ENCODE measurements at regions not wholly inside any gene's neighbourhood (a gene's known extent, or its start where the extent isn't known, plus 50 kb on each side); places are given as distances from the start of the nearest gene placed in this dataset.

DNA sequence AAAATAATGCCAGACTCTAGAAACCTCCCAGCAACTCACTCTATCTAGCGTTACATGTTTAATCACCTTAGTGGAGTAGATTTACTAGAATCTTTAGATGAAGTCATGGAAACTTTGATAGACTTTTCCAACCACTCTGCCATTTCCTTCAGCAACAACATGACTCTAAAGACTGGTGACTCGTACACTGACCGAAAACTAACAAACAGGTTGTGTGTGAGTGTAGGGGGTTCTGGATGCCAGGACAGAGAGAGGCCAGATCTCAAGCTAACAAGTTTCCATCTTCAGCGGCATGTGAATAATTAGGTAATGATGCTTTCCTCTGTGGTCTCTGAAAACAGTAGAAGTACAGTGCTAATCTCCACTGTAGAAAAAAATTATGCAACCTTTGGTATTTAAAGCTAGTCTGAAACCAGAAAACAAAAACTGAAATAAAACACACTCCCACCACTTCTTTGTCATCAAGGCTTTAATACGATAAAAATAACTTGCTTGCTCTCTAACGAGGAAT lies 286.4 kb downstream of the PRDM5 start:
- 41 to 55% (median 43%) methylated on average over 6 of the region's 6 CpGs for WGBS, 3 donors
- no peak for DNase-seq
- H3K27me3 ChIP-seq = no peaks in the 10 kb centered on the region
- H3K27ac ChIP-seq = no peak overlapping the region
- H3K36me3 ChIP-seq = no peaks in the 10 kb centered on the region
- intact Hi-C loops (cut with DNase I) = no loop called here
- no peaks in the 10 kb centered on the region for H3K9me3 ChIP-seq
- H3K4me3 ChIP-seq = no peak overlapping the region
- no peak for TF ChIP-seq EP300 (IDR thresholded peaks at IDR 0.05)
- TF ChIP-seq POLR2A (IDR thresholded peaks at IDR 0.05) = no peak
- no peaks in the 10 kb centered on the region for H3K4me1 ChIP-seq (ENCODE audit: insufficient read depth)

DNA sequence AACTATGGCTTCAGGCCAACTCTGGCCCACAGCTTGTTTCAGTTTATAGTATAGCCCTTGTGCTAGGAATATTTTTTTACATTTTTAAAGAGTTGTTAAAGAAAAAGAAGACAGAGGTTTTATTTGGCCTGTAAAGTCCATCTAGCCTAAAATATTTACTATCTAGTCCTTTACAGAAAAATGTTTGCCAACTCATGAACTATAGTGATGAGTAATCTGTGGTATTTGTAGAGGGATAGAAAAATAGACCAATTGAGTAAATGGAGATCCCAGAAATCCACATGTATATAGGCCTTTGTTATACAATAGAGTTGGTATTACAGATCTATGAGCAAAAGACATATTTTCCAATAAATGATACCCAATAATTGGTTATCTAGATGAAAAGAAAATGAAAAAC lies 288.7 kb downstream of the PRDM5 start:
- DNase-seq = no peak
- Histone ChIP-seq H3K4me1 (ENCODE audit: insufficient read depth) (no peaks in the 10 kb centered on the region), H3K4me3 (no peak overlapping the region), H3K27ac (no peak overlapping the region), H3K36me3 (no peaks in the 10 kb centered on the region), H3K27me3 (no peaks in the 10 kb centered on the region), H3K9me3 (no peaks in the 10 kb centered on the region)
- no peak for TF ChIP-seq POLR2A (IDR thresholded peaks at IDR 0.05)
- no peak for TF ChIP-seq EP300 (IDR thresholded peaks at IDR 0.05)
- TF ChIP-seq, protein P1, sequence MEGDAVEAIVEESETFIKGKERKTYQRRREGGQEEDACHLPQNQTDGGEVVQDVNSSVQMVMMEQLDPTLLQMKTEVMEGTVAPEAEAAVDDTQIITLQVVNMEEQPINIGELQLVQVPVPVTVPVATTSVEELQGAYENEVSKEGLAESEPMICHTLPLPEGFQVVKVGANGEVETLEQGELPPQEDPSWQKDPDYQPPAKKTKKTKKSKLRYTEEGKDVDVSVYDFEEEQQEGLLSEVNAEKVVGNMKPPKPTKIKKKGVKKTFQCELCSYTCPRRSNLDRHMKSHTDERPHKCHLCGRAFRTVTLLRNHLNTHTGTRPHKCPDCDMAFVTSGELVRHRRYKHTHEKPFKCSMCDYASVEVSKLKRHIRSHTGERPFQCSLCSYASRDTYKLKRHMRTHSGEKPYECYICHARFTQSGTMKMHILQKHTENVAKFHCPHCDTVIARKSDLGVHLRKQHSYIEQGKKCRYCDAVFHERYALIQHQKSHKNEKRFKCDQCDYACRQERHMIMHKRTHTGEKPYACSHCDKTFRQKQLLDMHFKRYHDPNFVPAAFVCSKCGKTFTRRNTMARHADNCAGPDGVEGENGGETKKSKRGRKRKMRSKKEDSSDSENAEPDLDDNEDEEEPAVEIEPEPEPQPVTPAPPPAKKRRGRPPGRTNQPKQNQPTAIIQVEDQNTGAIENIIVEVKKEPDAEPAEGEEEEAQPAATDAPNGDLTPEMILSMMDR (IDR thresholded peaks at IDR 0.05) = no peak
- intact Hi-C loops (cut with DNase I) = no loop called here

DNA sequence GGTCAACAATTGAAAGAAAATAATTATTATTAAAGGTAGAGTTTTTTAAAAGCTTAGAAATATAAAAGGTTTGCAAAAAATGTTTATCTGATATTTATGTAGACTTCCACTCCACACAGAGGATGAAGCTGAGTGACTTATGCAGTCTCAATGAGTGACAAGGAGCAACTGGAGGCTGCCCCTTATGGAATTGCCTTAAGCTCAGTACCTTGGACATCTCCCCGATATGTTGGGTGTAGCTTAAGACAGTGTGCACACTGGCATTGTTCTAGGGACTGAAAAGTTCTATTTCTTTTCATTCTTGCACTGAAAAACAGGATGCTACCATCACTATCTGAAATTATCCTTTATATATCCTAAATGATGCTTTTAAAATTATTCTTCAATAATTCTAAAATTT lies 292.1 kb downstream of the PRDM5 start:
- Histone ChIP-seq H3K4me3 (no peak overlapping the region), H3K36me3 (no peaks in the 10 kb centered on the region), H3K27me3 (no peaks in the 10 kb centered on the region), H3K4me1 (ENCODE audit: insufficient read depth) (no peaks in the 10 kb centered on the region), H3K27ac (no peak overlapping the region), H3K9me3 (no peaks in the 10 kb centered on the region)
- intact Hi-C loops (cut with DNase I) = no loop called here
- DNase-seq = no peak
- 84 to 95% (median 91%) methylated on average over 1 of the region's 1 CpG for WGBS, 3 donors
- no peak for TF ChIP-seq EP300 (IDR thresholded peaks at IDR 0.05)
- TF ChIP-seq, protein P1 (IDR thresholded peaks at IDR 0.05) = no peak
- TF ChIP-seq POLR2A (IDR thresholded peaks at IDR 0.05) = no peak

DNA sequence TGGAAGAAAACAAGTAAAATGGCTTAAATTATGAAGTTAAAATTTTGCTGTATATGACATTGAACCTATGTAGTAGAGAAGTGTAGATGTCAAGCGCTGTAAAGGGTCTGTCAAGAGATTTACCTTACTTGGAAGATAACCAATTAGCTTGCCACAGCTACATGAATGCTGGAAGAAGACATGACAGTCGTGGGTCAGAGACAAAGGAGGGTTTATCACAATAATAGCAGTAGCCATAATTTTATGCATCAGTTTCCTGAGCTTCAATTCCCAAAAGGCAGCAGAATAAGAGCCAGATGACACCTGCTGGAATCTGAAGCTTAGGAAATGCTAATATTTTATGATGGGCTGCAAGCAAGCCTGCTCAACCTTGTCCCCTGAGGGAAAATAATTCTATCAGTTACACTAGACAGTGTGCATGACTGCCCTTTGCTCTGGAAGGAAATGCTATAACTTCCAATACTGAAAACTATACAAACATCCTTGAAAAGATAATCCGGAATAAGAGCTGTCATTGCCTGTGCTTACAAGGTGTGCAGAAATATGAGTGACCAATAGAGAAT lies 292.9 kb downstream of the PRDM5 start:
- Histone ChIP-seq H3K9me3 (no peaks in the 10 kb centered on the region), H3K27ac (no peak overlapping the region)
- WGBS, 3 donors = 68 to 79% (median 75%) methylated on average over 3 of the region's 3 CpGs

DNA sequence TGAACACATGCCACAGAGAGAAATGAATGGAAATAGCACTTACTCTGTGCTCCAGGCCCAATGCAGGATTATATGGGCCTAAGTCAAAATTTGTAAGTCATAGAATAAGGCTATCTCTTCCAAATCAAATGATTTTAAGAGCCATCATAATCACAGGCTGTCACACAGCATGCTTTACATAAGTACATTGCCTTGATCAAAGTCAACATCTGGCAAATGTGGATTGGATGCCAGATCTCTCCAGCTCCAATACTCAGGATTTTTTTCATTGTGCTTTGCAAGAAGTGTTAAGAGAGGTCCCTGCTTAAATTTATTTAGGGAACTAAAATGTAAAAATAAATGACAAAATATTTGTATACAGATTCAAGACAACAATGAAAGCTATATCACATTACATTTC lies 299.9 kb downstream of the PRDM5 start:
- H3K4me3 ChIP-seq = no peak overlapping the region
- DNase-seq = no peak
- no peak overlapping the region for H3K27ac ChIP-seq
- H3K27me3 ChIP-seq = no peaks in the 10 kb centered on the region
- TF ChIP-seq, protein P1 (IDR thresholded peaks at IDR 0.05) = no peak
- TF ChIP-seq EP300 (IDR thresholded peaks at IDR 0.05) (no peak), POLR2A (IDR thresholded peaks at IDR 0.05) (no peak)
- no peaks in the 10 kb centered on the region for H3K4me1 ChIP-seq (ENCODE audit: insufficient read depth)
- H3K9me3 ChIP-seq = no peaks in the 10 kb centered on the region
- intact Hi-C loops (cut with DNase I) = no loop called here
- no peaks in the 10 kb centered on the region for H3K36me3 ChIP-seq

More for the DNA sequence above, 292.9 kb downstream of the PRDM5 start:
- no peak for DNase-seq
- H3K4me3 ChIP-seq = no peak overlapping the region
- H3K4me1 ChIP-seq (ENCODE audit: insufficient read depth) = no peaks in the 10 kb centered on the region
- TF ChIP-seq, protein P1 (IDR thresholded peaks at IDR 0.05) = no peak
- TF ChIP-seq EP300 (IDR thresholded peaks at IDR 0.05) = no peak
- no peak for TF ChIP-seq POLR2A (IDR thresholded peaks at IDR 0.05)
- H3K36me3 ChIP-seq = no peaks in the 10 kb centered on the region
- intact Hi-C loops (cut with DNase I) = no loop called here
- no peaks in the 10 kb centered on the region for H3K27me3 ChIP-seq

Measured in ovary (tissue), 7 donors.